Spleen (tissue), 11 donors: ENCODE measurements at regions not wholly inside any gene's neighbourhood (a gene's known extent, or its start where the extent isn't known, plus 50 kb on each side); places are given as distances from the start of the nearest gene placed in this dataset.

ENCODE experiments used
- DNase-seq: peaks from one replicate; pipeline ENCODE4 v3.0.0-alpha.2; 2020
- H3K27ac ChIP-seq, 8 donors: fragments of 200-600 bp; sonication (generic) in 7 of 8; 1 replicate in 4 of 8; 2 replicates in 4 of 8; pipeline versions ENCODE4 v1.5.0 to v1.8.0; 2016 to 2021; ENCODE audit warnings: inconsistent platforms in 4 of 8, mild to moderate bottlenecking in 4 of 8, moderate library complexity in 1 of 8
- H3K27me3 ChIP-seq, 7 donors: fragments of 200-600 bp; sonication (generic) in 6 of 7; replicated peaks in 1 of 7; 1 replicate in 4 of 7; 2 replicates in 3 of 7; pipeline versions ENCODE4 v1.5.0 to v1.8.0; 2016 to 2021; ENCODE audit warnings: inconsistent platforms in 3 of 7, mild to moderate bottlenecking in 1 of 7
- H3K36me3 ChIP-seq, 6 donors: fragments of 200-600 bp; sonication (generic) in 5 of 6; 1 replicate in 4 of 6; 2 replicates in 2 of 6; pipeline versions ENCODE4 v1.5.0 to v1.8.0; 2016 to 2021; ENCODE audit warnings: inconsistent platforms in 2 of 6
- H3K4me1 ChIP-seq, 6 donors: fragments of 200-600 bp; sonication (generic) in 5 of 6; 1 replicate in 3 of 6; 2 replicates in 3 of 6; pipeline versions ENCODE4 v1.5.0 to v1.8.0; 2016 to 2021; ENCODE audit warnings: inconsistent platforms in 3 of 6
- H3K4me3 ChIP-seq, 8 donors: fragments of 200-600 bp; sonication (generic) in 7 of 8; 1 replicate in 4 of 8; 2 replicates in 4 of 8; pipeline versions ENCODE4 v1.5.0 to v1.8.0; 2016 to 2021; ENCODE audit warnings: inconsistent platforms in 4 of 8, mild to moderate bottlenecking in 4 of 8, moderate library complexity in 2 of 8
- H3K9me3 ChIP-seq, 8 donors: fragments of 200-600 bp; sonication (generic) in 7 of 8; 1 replicate in 4 of 8; 2 replicates in 4 of 8; pipeline versions ENCODE4 v1.5.0 to v1.8.0; 2016 to 2021; ENCODE audit warnings: inconsistent platforms in 4 of 8
- CTCF ChIP-seq, 11 experiments: fragments of 200-600 bp in 7 of 11; fragments of 450-650 bp in 4 of 11; sonication (generic) in 4 of 11; IDR thresholded peaks in 8 of 11; conservative IDR thresholded peaks in 3 of 11; 1 replicate in 7 of 11; 2 replicates in 4 of 11; pipeline versions ENCODE4 v1.4.0 to v1.8.0; 2016 to 2021; ENCODE audit warnings: antibody characterized with exemption in 11 of 11, inconsistent platforms in 4 of 11, mild to moderate bottlenecking in 1 of 11
- POLR2A ChIP-seq, 3 donors: fragments of 450-650 bp; IDR thresholded peaks; one replicate each; pipeline ENCODE4 v1.5.1; 2017; ENCODE audit warnings: antibody characterized with exemption in 3 of 3, mild to moderate bottlenecking in 1 of 3
- POLR2AphosphoS5 ChIP-seq, 3 donors: sonication (generic); formaldehyde crosslinking; IDR thresholded peaks; one replicate each; pipeline ENCODE4 v1.5.1; 2017; ENCODE audit warnings: antibody characterized with exemption in 3 of 3
- WGBS, 5 donors: extraction: QIAGEN DNeasy Blood & Tissue Kit in 3 of 5; methylation state at CpG; one replicate each; pipeline versions ENCODE4 v1.1.5 to v1.1.7; 2013 to 2018; 5-methylcytosine and 5-hydroxymethylcytosine counted together
- intact Hi-C: fragments of 100-400 bp; cut with DNase I; formaldehyde crosslinking; loops from one replicate; pipeline ENCODE4 v1.15.0; 2023; ENCODE audit warnings: low total_unique reads
- donor health status: healthy with polysubstance abuse.
- donor health status: DM: no; HTN: no; CAD: no; lungs with moderate emphysema.
- donor health status: DM: no; HTN: no; CAD: no.
- donor health status: Bipolar disorder and iron deficiency.
- donor health status: healthy.
- donor health status: DM: no; HTN: no; CAD: no.
- donor health status: DM: yes; HTN: yes; CAD: no.

DNA sequence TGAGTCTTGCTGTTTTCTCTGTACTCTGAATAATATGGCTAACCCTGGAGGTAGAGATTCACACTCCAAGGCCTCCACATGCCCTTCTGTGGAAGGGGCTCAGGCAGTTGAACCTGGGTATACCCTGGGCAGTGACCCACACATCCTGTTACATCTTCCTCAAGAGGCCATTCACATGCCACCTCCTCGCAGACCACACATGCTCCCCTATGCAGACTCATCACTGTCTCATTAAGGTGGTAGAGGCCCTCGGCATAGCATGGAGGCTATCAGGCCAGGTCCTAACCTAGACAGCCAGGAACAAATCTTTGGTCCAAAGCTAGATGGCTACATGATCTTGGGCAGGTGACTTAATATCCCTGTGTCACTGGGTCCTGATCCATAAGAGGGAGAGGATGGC, 363.9 kb upstream of the ZNF507 start:
- TF ChIP-seq POLR2AphosphoS5 (IDR thresholded peaks at IDR 0.05) (no peak), POLR2A (IDR thresholded peaks at IDR 0.05) (no peak), CTCF (IDR thresholded peaks at IDR 0.05 in 8 of 11, conservative IDR thresholded peaks at IDR 0.05 in 3 of 11) (no peak)
- 72 to 91% (median 87%) methylated on average over 2 of the region's 2 CpGs for WGBS, 5 donors
- no peak overlapping the region for H3K27ac ChIP-seq

DNA sequence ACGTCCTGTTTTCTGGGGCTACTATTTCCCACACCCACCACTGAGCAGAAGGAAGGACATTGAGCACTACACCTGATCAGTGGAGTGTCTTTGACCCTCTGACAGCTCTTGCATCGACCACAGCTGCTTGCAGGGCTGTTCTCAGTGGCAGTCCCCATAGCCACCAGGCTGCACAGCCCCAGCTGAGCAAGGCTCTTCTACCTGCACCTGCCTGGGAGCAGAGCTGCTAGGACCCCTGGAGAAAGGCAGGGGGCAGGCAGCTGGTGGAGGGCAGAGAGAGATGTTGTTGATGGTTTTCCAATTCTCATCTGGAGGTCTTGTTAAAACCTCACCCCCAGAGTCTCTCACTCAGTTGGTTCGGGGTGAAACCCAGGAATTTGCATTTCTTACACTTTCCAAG, 361.8 kb upstream of the ZNF507 start:
- Histone ChIP-seq H3K27me3 (no peaks in the 10 kb centered on the region), H3K36me3 (no peaks in the 10 kb centered on the region), H3K27ac (no peak overlapping the region), H3K9me3 (peaks cover 0 to 50% (median 9%) of the 10 kb centered on the region in 8 donors), H3K4me1 (no peaks in the 10 kb centered on the region), H3K4me3 (no peak overlapping the region)
- intact Hi-C loops: no loop called here
- DNase-seq: no peak
- TF ChIP-seq POLR2AphosphoS5 (IDR thresholded peaks at IDR 0.05) (no peak), POLR2A (IDR thresholded peaks at IDR 0.05) (no peak), CTCF (IDR thresholded peaks at IDR 0.05 in 8 of 11, conservative IDR thresholded peaks at IDR 0.05 in 3 of 11) (no peak)
- WGBS, 5 donors: 54 to 80% (median 67%) methylated on average over 3 of the region's 3 CpGs

More for the DNA sequence above, 363.9 kb upstream of the ZNF507 start:
- H3K4me1 ChIP-seq: no peaks in the 10 kb centered on the region
- H3K36me3 ChIP-seq: no peaks in the 10 kb centered on the region
- DNase-seq: no peak
- H3K4me3 ChIP-seq: no peak overlapping the region
- peaks cover 0 to 36% (median 9%) of the 10 kb centered on the region in 8 donors for H3K9me3 ChIP-seq
- intact Hi-C loops: no loop called here
- no peaks in the 10 kb centered on the region for H3K27me3 ChIP-seq

DNA sequence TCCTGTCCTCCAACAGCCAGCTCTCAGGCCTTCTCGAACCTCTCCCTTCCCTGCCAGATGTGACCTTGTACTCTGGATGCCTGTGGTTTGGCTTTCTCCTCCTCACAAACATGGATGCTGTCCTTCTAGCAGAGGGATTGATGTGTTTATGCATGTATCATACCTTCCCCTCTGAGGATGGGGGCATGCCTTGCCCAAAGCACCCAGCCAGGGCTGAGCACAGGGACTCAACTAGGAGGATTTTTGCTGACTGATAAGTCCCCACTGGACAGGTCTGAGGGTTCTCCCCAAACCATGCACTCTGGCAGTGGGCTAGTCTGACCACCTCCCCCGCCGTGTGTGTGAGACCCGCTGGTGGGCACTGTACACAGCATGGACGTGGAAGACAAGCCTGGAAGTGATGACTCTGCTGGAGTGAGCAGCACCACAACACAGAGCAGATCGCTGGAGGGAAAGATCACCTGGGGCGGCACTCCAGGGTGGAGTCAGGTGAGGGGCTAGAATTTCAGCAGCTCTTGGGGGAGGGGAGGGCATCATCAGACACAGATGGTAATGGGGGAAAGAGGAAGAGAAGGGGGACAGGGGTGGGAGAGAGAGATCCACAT, 360.3 kb upstream of the ZNF507 start:
- peaks cover 0 to 48% (median 9%) of the 10 kb centered on the region in 8 donors for H3K9me3 ChIP-seq
- H3K4me3 ChIP-seq: no peak overlapping the region
- DNase-seq: no peak
- H3K27ac ChIP-seq: no peak overlapping the region
- TF ChIP-seq POLR2A (IDR thresholded peaks at IDR 0.05): no peak
- TF ChIP-seq POLR2AphosphoS5 (IDR thresholded peaks at IDR 0.05): no peak
- no peak for TF ChIP-seq CTCF (IDR thresholded peaks at IDR 0.05 in 8 of 11, conservative IDR thresholded peaks at IDR 0.05 in 3 of 11)
- no peaks in the 10 kb centered on the region for H3K4me1 ChIP-seq
- 75 to 93% (median 88%) methylated on average over 7 of the region's 7 CpGs for WGBS, 5 donors
- H3K27me3 ChIP-seq: no peaks in the 10 kb centered on the region
- intact Hi-C loops: no loop called here
- H3K36me3 ChIP-seq: no peaks in the 10 kb centered on the region

DNA sequence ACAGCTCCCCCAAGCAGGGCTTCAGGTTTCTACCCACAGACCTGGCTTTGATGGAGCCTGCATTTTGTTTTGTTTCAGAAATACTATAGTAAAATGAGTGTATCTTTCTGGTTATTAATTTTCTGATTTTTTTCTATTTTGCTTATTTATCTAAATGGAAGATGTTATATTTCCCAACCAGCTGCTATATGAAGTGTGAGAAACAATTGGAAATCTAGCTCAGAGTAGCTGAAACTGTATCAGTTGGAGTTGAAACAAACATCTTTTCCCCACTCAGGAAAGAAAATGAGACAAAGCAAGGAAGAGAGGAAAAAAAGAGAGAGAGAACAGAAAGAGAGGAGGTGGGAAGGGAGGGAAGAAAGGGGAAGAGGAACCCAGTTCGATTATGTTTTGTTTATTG, 358.5 kb upstream of the ZNF507 start:
- no peaks in the 10 kb centered on the region for H3K36me3 ChIP-seq
- TF ChIP-seq CTCF (IDR thresholded peaks at IDR 0.05 in 8 of 11, conservative IDR thresholded peaks at IDR 0.05 in 3 of 11) (no peak), POLR2A (IDR thresholded peaks at IDR 0.05) (no peak), POLR2AphosphoS5 (IDR thresholded peaks at IDR 0.05) (no peak)
- H3K27me3 ChIP-seq: no peaks in the 10 kb centered on the region
- peaks cover 0 to 34% (median 9%) of the 10 kb centered on the region in 8 donors for H3K9me3 ChIP-seq
- WGBS, 5 donors: 42 to 61% (median 47%) methylated on average over 1 of the region's 1 CpG
- H3K4me1 ChIP-seq: no peaks in the 10 kb centered on the region
- H3K27ac ChIP-seq: no peak overlapping the region
- no peak for DNase-seq
- no peak overlapping the region for H3K4me3 ChIP-seq
- intact Hi-C loops: no loop called here
